HT1080 (cell line): ENCODE measurements at regions not wholly inside any gene's neighbourhood (a gene's known extent, or its start where the extent isn't known, plus 50 kb on each side); places are given as distances from the start of the nearest gene placed in this dataset.

ENCODE experiments used
- DNase-seq: peaks from one replicate; pipeline ENCODE4 v3.0.0-alpha.2; 2015; ENCODE audit warnings: low read depth

- peak; percentile 32 for DNase-seq
These were observed 463.3 kb downstream of the IRX1 start for GRCh38 chr5:4058899-4059298.

GRCh38 chr5:4065472-4066320, 470.1 kb downstream of the IRX1 start:
- DNase-seq: no peak

- DNase-seq: no peak
These were observed 472.5 kb downstream of the IRX1 start for GRCh38 chr5:4068171-4068570.

GRCh38 chr5:4078544-4078943, 482.9 kb downstream of the IRX1 start:
- DNase-seq: no peak

GRCh38 chr5:4079831-4080230, 484.2 kb downstream of the IRX1 start:
- DNase-seq: no peak

- no peak for DNase-seq
These were observed 484.7 kb downstream of the IRX1 start for GRCh38 chr5:4080370-4080769.

- DNase-seq: no peak
These were observed 485.4 kb downstream of the IRX1 start for GRCh38 chr5:4081059-4081458.

GRCh38 chr5:4081466-4081865, 485.8 kb downstream of the IRX1 start:
- DNase-seq: no peak

GRCh38 chr5:4082966-4083564, 487.4 kb downstream of the IRX1 start:
- DNase-seq: peak; percentile 25

- no peak for DNase-seq
These were observed 488.1 kb downstream of the IRX1 start for GRCh38 chr5:4083591-4084337.

GRCh38 chr5:4086081-4086480, 490.4 kb downstream of the IRX1 start:
- no peak for DNase-seq

- no peak for DNase-seq
These were observed 491.5 kb downstream of the IRX1 start for GRCh38 chr5:4087110-4087509.

- DNase-seq: no peak
These were observed 493.5 kb downstream of the IRX1 start for GRCh38 chr5:4089087-4089486.

GRCh38 chr5:4093236-4093635, 497.6 kb downstream of the IRX1 start:
- DNase-seq: no peak

- DNase-seq: no peak
These were observed 498.3 kb downstream of the IRX1 start for GRCh38 chr5:4093970-4094369.

GRCh38 chr5:4095918-4096630, 500.4 kb downstream of the IRX1 start:
- DNase-seq: no peak

GRCh38 chr5:4097199-4097598, 501.6 kb downstream of the IRX1 start:
- DNase-seq: no peak

- DNase-seq: no peak
These were observed 502.6 kb downstream of the IRX1 start for GRCh38 chr5:4098226-4098625.

GRCh38 chr5:4099386-4099785, 503.8 kb downstream of the IRX1 start:
- no peak for DNase-seq

GRCh38 chr5:4100739-4101138, 505.1 kb downstream of the IRX1 start:
- DNase-seq: no peak

- DNase-seq: no peak
These were observed 505.6 kb downstream of the IRX1 start for GRCh38 chr5:4101189-4101588.
